ENCODE measurements at regions not wholly inside any gene's neighbourhood (a gene's known extent, or its start where the extent isn't known, plus 50 kb on each side); places are given as distances from the start of the nearest gene placed in this dataset.

GRCh38 chr7:16137944-16138343, 283.4 kb downstream of the CRPPA start:
- no peak for DNase-seq (ENCODE audit: low read depth)

- DNase-seq (ENCODE audit: low read depth), result no peak
Measured at GRCh38 chr7:16136896-16137295, 284.4 kb downstream of the CRPPA start.

- no peak for DNase-seq (ENCODE audit: low read depth)
Measured at GRCh38 chr7:16135658-16136057, 285.7 kb downstream of the CRPPA start.

DNA sequence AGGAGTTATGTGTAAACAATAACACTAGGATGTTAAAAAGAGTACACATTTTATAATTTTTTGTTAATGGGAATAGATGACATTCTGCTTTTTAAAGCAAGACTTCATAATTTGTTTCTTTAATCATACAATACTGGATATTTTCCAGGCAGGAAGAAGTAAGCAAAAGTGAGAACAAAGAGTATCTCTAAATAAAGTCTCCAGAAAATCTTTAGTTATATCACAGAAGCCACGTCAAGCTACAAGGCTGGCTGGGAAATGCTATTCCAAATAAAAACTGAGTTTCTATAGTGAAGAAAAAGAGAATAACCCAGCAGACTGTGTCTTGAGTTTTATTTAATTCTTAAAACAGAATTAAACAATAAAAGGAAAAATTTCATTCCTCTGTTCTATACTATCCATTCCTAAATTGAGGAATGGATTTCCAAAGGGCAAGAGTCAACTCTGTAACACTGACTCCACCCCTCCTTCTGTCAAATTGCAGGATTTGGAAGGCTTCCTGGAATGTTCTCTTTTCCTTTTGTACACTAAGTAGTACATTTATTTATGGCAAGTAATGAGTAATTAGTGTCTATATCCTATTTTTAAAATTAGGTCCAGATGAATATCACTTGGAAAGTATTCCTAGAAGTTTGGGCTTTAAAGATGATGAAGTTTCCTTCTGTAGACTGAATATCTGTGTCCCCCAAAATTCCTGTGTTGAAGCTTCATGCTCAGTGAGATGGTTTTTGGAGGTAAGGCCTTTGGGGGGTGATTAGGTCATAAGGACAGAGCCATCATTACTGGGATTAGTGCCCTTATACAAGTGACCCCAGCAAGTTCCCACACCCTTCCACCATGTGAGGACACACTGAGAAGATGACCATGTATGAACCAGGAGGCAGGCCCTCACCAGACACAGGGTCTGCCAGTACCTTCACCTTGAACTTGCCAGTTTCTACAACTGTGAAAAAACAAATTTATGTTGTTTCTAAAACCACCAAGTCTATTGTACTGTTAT, 290.9 kb downstream of the CRPPA start:
- DNase-seq (ENCODE audit: low read depth), result no peak

GRCh38 chr7:16129431-16130110, 291.8 kb downstream of the CRPPA start:
- DNase-seq (ENCODE audit: low read depth), result no peak

- no peak for DNase-seq (ENCODE audit: low read depth)
Measured at GRCh38 chr7:16123117-16123770, 298.1 kb downstream of the CRPPA start.

DNA sequence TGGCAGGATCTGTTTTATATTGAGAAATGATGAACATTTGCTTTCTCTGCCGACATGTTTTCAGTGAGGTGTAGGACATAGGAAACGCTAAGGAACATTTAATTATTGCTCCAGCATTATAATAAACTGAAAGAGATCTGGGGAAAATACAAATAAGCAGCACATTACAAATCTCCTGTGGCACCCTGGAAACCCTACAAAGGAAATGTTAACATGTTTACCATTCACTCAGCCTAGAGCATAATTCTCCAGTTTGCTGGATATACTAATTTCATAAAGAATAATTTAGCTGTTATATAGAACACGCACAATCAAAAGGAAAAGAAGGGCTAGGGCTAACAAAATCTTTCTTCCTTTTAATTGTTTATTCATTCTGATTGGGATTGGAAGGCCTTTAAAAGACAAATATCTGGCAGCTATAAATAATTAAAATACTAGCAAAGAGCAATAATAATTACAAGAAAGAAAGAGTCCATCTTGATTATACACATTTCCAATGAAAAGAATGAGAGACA, 299.4 kb downstream of the CRPPA start:
- no peak for DNase-seq (ENCODE audit: low read depth)

GRCh38 chr7:16115374-16115773, 306.0 kb downstream of the CRPPA start:
- DNase-seq (ENCODE audit: low read depth), result no peak

- DNase-seq (ENCODE audit: low read depth), result no peak
Measured at GRCh38 chr7:16114633-16115032, 306.7 kb downstream of the CRPPA start.

GRCh38 chr7:16114071-16114470, 307.3 kb downstream of the CRPPA start:
- DNase-seq (ENCODE audit: low read depth), result no peak

GRCh38 chr7:16113058-16113457, 308.3 kb downstream of the CRPPA start:
- DNase-seq (ENCODE audit: low read depth), result no peak

GRCh38 chr7:16106869-16107268, 314.5 kb downstream of the CRPPA start:
- DNase-seq (ENCODE audit: low read depth), result no peak

DNA sequence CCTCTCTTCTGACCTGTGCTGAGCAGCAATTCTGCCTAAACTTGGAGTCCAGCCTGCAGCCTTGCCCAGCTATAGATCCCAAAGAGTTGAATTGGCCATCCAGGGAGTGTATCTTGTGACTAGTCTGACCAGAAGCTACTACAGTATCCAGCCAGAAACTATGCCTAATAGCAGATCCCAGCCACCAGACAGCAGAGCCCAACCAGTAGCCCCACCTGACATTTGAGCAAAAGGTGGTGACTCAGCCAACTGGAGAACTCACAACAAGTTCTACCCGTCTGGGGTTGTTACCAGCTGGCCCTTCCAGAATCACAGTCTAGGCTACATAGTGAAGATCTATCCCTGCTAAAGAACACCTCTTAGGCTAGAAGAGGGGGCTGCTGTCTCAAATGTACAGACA, 315.0 kb downstream of the CRPPA start:
- no peak for DNase-seq (ENCODE audit: low read depth)

- DNase-seq (ENCODE audit: low read depth), result no peak
Measured at GRCh38 chr7:16099302-16099849, 322.0 kb downstream of the CRPPA start.

GRCh38 chr7:16098585-16099179, 322.7 kb downstream of the CRPPA start:
- DNase-seq (ENCODE audit: low read depth), result no peak

GRCh38 chr7:16098058-16098457, 323.3 kb downstream of the CRPPA start:
- DNase-seq (ENCODE audit: low read depth), result no peak

- DNase-seq (ENCODE audit: low read depth), result no peak
Measured at GRCh38 chr7:16095171-16095950, 326.0 kb downstream of the CRPPA start.

DNA sequence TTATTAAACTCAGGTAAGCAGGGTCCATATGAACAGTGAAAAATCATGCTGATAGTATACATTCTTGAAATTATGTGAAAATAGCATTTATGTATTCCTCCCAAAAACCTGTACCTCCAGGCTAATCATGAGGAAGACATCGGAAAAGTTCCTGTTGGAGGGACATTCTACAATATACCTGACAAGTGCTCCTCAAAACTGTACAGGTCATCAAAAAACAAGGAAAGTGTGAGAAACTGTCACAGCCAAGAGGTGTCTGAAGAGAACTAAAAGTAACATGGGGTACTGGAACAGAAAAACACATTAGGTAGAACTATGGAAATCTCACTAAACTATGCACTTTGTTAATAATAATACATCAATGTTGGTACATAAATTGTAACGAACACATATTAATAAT, 326.7 kb downstream of the CRPPA start:
- no peak for DNase-seq (ENCODE audit: low read depth)

DNA sequence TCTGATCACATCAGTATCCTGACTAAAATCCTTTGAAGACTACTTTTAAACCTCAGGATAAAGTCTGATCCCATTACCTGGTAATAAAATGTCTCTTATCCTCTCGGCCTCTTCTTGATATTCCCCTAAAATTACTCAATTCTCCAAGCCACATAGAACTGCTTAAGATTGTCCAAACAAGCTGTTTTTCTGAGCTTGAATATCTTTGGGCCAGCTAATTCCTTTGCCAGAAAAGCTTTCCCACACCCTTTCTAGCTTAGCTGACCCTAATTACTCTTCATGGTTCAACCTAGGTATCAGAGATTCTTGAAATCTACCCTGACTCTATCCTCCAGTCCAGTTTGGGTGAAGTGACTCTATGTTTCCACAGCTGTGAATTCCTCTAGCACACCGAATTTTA, 328.6 kb downstream of the CRPPA start:
- DNase-seq (ENCODE audit: low read depth), result no peak

GRCh38 chr7:16091701-16092310, 329.5 kb downstream of the CRPPA start:
- no peak for DNase-seq (ENCODE audit: low read depth)

GRCh38 chr7:16089801-16090200, 331.5 kb downstream of the CRPPA start:
- no peak for DNase-seq (ENCODE audit: low read depth)
